ENCODE measurements at regions not wholly inside any gene's neighbourhood (a gene's known extent, or its start where the extent isn't known, plus 50 kb on each side); places are given as distances from the start of the nearest gene placed in this dataset.

DNA sequence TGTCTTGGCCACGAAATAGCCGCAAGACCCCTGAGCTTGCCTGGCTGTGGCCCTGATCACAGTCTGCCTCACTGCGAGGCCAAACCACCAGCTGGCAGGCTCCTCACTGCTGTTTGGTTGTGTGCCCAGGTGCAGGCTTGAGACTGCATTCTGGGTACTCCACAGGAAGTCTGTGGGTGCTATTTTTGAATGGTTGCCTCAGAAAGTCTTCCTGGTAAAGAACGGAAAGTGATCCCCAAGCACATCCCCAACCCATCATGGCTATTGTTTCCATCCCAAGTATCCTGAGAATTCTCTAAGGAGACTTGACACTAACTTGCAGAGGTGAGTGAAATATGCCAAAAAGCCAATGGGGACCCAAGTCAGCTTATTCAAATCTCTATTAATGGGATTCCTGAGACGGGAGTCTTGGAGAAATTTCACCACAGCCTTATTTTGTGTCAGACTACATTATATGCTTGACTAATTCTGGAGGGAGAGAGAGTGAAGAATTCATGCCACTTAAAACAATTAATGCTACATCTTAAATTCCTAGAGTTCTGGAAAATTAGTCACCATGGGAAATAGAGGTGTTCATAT is 170.9 kb downstream of the RAMP3 start:
- POLR2A ChIA-PET, result no interaction called here
- no peak for ATAC-seq
- Mint-ChIP-seq H3K9me3 (peaks cover 28% of the 10 kb centered on the region), H3K27ac (no peak overlapping the region), H3K36me3 (no peaks in the 10 kb centered on the region), H3K4me1 (peaks cover 4% of the 10 kb centered on the region; the same call in 1 of the 2 replicates), H3K4me3 (no peak overlapping the region), H3K27me3 (ENCODE audit: low read depth) (no peaks in the 10 kb centered on the region)
- CTCF ChIA-PET, result no interaction called here
- TF ChIP-seq SOX15 (CRISPR knock-in tag; IDR thresholded peaks at IDR 0.05) (no peak), NR3C1 (CRISPR knock-in tag; conservative IDR thresholded peaks at IDR 0.05; ENCODE audit: low read depth) (no peak), TEAD4 (CRISPR knock-in tag; IDR thresholded peaks at IDR 0.05) (no peak), ZNF423 (CRISPR knock-in tag; IDR thresholded peaks at IDR 0.05) (no peak), RELA (CRISPR knock-in tag; IDR thresholded peaks at IDR 0.05; ENCODE audit: borderline replicate concordance) (no peak), NFATC4 (CRISPR knock-in tag; IDR thresholded peaks at IDR 0.05) (no peak), ESRRA (CRISPR knock-in tag; IDR thresholded peaks at IDR 0.05; ENCODE audit: borderline replicate concordance) (no peak)
- TF ChIP-seq, protein P1, sequence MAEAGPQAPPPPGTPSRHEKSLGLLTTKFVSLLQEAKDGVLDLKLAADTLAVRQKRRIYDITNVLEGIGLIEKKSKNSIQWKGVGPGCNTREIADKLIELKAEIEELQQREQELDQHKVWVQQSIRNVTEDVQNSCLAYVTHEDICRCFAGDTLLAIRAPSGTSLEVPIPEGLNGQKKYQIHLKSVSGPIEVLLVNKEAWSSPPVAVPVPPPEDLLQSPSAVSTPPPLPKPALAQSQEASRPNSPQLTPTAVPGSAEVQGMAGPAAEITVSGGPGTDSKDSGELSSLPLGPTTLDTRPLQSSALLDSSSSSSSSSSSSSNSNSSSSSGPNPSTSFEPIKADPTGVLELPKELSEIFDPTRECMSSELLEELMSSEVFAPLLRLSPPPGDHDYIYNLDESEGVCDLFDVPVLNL (CRISPR knock-in tag; IDR thresholded peaks at IDR 0.05; ENCODE audit: borderline replicate concordance, low read depth), result no peak
- TF ChIP-seq, protein P2, sequence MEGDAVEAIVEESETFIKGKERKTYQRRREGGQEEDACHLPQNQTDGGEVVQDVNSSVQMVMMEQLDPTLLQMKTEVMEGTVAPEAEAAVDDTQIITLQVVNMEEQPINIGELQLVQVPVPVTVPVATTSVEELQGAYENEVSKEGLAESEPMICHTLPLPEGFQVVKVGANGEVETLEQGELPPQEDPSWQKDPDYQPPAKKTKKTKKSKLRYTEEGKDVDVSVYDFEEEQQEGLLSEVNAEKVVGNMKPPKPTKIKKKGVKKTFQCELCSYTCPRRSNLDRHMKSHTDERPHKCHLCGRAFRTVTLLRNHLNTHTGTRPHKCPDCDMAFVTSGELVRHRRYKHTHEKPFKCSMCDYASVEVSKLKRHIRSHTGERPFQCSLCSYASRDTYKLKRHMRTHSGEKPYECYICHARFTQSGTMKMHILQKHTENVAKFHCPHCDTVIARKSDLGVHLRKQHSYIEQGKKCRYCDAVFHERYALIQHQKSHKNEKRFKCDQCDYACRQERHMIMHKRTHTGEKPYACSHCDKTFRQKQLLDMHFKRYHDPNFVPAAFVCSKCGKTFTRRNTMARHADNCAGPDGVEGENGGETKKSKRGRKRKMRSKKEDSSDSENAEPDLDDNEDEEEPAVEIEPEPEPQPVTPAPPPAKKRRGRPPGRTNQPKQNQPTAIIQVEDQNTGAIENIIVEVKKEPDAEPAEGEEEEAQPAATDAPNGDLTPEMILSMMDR (IDR thresholded peaks at IDR 0.05), result no peak
- TF ChIP-seq, protein P3, sequence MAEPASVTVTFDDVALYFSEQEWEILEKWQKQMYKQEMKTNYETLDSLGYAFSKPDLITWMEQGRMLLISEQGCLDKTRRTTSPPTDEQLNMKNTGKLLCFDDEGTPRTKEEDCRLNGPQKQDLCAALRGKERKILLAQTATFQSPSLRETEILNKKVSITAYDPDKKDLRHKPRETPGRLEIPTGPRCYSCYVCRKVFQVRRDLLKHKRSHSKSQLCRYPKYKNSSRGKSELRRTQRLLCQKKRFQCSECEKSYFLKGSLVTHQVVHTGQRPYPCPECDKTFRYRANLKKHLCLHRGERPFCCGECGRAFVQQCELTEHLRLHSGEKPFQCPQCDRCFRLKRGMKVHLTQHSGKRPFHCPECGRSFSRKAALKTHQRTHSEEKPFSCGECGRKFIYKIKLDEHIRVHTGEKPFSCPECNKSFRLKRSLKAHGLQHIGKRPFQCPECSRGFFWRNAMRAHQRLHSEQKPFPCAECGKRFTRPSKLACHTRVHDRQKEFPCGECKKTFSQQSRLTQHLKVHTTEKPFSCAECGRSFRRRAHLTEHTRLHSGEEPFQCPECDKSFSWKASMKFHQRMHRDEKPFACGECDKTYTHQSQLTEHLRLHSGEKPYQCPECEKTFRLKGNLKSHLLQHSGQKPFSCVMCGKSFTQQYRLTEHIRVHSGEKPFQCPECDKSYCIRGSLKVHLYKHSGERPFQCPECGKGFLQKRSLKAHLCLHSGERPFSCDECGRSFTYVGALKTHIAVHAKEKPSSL (CRISPR knock-in tag; conservative IDR thresholded peaks at IDR 0.05), result no peak
- TF ChIP-seq, protein P4, sequence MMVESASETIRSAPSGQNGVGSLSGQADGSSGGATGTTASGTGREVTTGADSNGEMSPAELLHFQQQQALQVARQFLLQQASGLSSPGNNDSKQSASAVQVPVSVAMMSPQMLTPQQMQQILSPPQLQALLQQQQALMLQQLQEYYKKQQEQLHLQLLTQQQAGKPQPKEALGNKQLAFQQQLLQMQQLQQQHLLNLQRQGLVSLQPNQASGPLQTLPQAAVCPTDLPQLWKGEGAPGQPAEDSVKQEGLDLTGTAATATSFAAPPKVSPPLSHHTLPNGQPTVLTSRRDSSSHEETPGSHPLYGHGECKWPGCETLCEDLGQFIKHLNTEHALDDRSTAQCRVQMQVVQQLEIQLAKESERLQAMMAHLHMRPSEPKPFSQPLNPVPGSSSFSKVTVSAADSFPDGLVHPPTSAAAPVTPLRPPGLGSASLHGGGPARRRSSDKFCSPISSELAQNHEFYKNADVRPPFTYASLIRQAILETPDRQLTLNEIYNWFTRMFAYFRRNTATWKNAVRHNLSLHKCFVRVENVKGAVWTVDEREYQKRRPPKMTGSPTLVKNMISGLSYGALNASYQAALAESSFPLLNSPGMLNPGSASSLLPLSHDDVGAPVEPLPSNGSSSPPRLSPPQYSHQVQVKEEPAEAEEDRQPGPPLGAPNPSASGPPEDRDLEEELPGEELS (CRISPR knock-in tag; IDR thresholded peaks at IDR 0.05), result no peak
- TF ChIP-seq, protein P5, sequence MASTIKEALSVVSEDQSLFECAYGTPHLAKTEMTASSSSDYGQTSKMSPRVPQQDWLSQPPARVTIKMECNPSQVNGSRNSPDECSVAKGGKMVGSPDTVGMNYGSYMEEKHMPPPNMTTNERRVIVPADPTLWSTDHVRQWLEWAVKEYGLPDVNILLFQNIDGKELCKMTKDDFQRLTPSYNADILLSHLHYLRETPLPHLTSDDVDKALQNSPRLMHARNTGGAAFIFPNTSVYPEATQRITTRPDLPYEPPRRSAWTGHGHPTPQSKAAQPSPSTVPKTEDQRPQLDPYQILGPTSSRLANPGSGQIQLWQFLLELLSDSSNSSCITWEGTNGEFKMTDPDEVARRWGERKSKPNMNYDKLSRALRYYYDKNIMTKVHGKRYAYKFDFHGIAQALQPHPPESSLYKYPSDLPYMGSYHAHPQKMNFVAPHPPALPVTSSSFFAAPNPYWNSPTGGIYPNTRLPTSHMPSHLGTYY (CRISPR knock-in tag; IDR thresholded peaks at IDR 0.05), result no peak
- TF ChIP-seq, protein P6, sequence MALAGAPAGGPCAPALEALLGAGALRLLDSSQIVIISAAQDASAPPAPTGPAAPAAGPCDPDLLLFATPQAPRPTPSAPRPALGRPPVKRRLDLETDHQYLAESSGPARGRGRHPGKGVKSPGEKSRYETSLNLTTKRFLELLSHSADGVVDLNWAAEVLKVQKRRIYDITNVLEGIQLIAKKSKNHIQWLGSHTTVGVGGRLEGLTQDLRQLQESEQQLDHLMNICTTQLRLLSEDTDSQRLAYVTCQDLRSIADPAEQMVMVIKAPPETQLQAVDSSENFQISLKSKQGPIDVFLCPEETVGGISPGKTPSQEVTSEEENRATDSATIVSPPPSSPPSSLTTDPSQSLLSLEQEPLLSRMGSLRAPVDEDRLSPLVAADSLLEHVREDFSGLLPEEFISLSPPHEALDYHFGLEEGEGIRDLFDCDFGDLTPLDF (CRISPR knock-in tag; IDR thresholded peaks at IDR 0.05), result no peak
- TF ChIP-seq, protein P7, sequence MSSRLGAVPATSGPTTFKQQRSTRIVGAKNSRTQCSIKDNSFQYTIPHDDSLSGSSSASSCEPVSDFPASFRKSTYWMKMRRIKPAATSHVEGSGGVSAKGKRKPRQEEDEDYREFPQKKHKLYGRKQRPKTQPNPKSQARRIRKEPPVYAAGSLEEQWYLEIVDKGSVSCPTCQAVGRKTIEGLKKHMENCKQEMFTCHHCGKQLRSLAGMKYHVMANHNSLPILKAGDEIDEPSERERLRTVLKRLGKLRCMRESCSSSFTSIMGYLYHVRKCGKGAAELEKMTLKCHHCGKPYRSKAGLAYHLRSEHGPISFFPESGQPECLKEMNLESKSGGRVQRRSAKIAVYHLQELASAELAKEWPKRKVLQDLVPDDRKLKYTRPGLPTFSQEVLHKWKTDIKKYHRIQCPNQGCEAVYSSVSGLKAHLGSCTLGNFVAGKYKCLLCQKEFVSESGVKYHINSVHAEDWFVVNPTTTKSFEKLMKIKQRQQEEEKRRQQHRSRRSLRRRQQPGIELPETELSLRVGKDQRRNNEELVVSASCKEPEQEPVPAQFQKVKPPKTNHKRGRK (CRISPR knock-in tag; IDR thresholded peaks at IDR 0.05; ENCODE audit: borderline replicate concordance), result no peak
- TF ChIP-seq, protein P8, sequence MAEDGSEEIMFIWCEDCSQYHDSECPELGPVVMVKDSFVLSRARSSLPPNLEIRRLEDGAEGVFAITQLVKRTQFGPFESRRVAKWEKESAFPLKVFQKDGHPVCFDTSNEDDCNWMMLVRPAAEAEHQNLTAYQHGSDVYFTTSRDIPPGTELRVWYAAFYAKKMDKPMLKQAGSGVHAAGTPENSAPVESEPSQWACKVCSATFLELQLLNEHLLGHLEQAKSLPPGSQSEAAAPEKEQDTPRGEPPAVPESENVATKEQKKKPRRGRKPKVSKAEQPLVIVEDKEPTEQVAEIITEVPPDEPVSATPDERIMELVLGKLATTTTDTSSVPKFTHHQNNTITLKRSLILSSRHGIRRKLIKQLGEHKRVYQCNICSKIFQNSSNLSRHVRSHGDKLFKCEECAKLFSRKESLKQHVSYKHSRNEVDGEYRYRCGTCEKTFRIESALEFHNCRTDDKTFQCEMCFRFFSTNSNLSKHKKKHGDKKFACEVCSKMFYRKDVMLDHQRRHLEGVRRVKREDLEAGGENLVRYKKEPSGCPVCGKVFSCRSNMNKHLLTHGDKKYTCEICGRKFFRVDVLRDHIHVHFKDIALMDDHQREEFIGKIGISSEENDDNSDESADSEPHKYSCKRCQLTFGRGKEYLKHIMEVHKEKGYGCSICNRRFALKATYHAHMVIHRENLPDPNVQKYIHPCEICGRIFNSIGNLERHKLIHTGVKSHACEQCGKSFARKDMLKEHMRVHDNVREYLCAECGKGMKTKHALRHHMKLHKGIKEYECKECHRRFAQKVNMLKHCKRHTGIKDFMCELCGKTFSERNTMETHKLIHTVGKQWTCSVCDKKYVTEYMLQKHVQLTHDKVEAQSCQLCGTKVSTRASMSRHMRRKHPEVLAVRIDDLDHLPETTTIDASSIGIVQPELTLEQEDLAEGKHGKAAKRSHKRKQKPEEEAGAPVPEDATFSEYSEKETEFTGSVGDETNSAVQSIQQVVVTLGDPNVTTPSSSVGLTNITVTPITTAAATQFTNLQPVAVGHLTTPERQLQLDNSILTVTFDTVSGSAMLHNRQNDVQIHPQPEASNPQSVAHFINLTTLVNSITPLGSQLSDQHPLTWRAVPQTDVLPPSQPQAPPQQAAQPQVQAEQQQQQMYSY (CRISPR knock-in tag; IDR thresholded peaks at IDR 0.05), result no peak
- TF ChIP-seq, protein P9, sequence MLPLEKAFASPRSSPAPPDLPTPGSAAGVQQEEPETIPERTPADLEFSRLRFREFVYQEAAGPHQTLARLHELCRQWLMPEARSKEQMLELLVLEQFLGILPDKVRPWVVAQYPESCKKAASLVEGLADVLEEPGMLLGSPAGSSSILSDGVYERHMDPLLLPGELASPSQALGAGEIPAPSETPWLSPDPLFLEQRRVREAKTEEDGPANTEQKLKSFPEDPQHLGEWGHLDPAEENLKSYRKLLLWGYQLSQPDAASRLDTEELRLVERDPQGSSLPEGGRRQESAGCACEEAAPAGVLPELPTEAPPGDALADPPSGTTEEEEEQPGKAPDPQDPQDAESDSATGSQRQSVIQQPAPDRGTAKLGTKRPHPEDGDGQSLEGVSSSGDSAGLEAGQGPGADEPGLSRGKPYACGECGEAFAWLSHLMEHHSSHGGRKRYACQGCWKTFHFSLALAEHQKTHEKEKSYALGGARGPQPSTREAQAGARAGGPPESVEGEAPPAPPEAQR (CRISPR knock-in tag; IDR thresholded peaks at IDR 0.05), result no peak
- TF ChIP-seq, protein P10, sequence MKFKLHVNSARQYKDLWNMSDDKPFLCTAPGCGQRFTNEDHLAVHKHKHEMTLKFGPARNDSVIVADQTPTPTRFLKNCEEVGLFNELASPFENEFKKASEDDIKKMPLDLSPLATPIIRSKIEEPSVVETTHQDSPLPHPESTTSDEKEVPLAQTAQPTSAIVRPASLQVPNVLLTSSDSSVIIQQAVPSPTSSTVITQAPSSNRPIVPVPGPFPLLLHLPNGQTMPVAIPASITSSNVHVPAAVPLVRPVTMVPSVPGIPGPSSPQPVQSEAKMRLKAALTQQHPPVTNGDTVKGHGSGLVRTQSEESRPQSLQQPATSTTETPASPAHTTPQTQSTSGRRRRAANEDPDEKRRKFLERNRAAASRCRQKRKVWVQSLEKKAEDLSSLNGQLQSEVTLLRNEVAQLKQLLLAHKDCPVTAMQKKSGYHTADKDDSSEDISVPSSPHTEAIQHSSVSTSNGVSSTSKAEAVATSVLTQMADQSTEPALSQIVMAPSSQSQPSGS (CRISPR knock-in tag; IDR thresholded peaks at IDR 0.05; ENCODE audit: borderline replicate concordance, low read depth), result no peak
- no peak for DNase-seq (ENCODE audit: low spot score)

All from WTC11 (cell line).